HepG2 (cell line): ENCODE measurements at regions not wholly inside any gene's neighbourhood (a gene's known extent, or its start where the extent isn't known, plus 50 kb on each side); places are given as distances from the start of the nearest gene placed in this dataset.

Experiments used
- ATAC-seq: fragments of 200-7000 bp; cut with Tn5 transposase; 3 replicates; pipeline ENCODE4 v1.9.1; 2020; ENCODE audit warnings: mild to moderate bottlenecking, moderate library complexity
- BruUV-seq: library from RNA; stranded (reverse); fragments of 400-500 nt; replicated peaks from 2 replicates; lab custom pipeline; 2021; lab: Mats Ljungman, UMichigan
- CTCF ChIA-PET: fragments of 300-600 bp; formaldehyde crosslinking; extraction: SDS; loops from one replicate; lab custom pipeline; 2021; ENCODE audit warnings: low total read pairs, inconsistent platforms, low intra/inter-chr PET ratio; lab: Yijun Ruan, JAX
- POLR2A ChIA-PET: fragments of 350-600 bp; sonication (Branson Sonifier 250); formaldehyde crosslinking; loops from one replicate; lab custom pipeline; 2020; ENCODE audit warnings: antibody characterized with exemption, inconsistent platforms; lab: Yijun Ruan, JAX
- DNase-seq: peaks from one replicate; pipeline ENCODE4 v3.0.0-alpha.2; 2015; ENCODE audit warnings: low spot score
- FAIRE-seq: peaks from 3 replicates; lab custom pipeline; 2011; peaks lifted over from hg19 to GRCh38; lab: Jason Lieb, UNC
- H2AFZ ChIP-seq: one replicate; pipeline ENCODE4 v1.6.1; 2011; ENCODE audit warnings: low read length, inconsistent platforms
- H3K27ac ChIP-seq: fragments of 300-600 bp; 3 replicates; pipeline ENCODE4 v1.8.0; 2011; ENCODE audit warnings: mixed run types, mild to moderate bottlenecking, mixed read lengths, low read length, inconsistent platforms; ENCODE audit not compliant: insufficient read depth; ENCODE audit errors: extremely low read length
- H3K27me3 ChIP-seq, 2 experiments: fragments of 200-600 bp in 1 of 2; 2 replicates in 1 of 2; 3 replicates in 1 of 2; pipeline versions ENCODE4 v1.6.0 to v1.8.0; 2011; ENCODE audit warnings: low read length in 2 of 2, mild to moderate bottlenecking in 2 of 2, moderate library complexity in 2 of 2, inconsistent platforms in 1 of 2; ENCODE audit not compliant: insufficient read depth in 2 of 2, control insufficient read depth in 1 of 2
- H3K36me3 ChIP-seq, 2 experiments: fragments of 200-600 bp in 1 of 2; replicated peaks in 1 of 2; 2 replicates in 1 of 2; 3 replicates in 1 of 2; pipeline versions ENCODE4 v1.5.1 to v1.8.0; 2011; ENCODE audit warnings: low read length in 2 of 2, inconsistent platforms in 1 of 2; ENCODE audit not compliant: insufficient read depth in 2 of 2, control insufficient read depth in 1 of 2
- H3K4me1 ChIP-seq: 2 replicates; pipeline ENCODE4 v1.5.1; 2012; ENCODE audit warnings: low read length, inconsistent platforms; ENCODE audit not compliant: insufficient read depth
- H3K4me2 ChIP-seq: 2 replicates; pipeline ENCODE4 v1.6.0; 2011; ENCODE audit warnings: low read depth, low read length, inconsistent platforms
- H3K4me3 ChIP-seq, 3 experiments: fragments of 200-600 bp in 1 of 3; sonication (generic), shearing (Covaris generic) in 1 of 3; replicated peaks in 1 of 3; 2 replicates each; pipeline ENCODE4 v1.5.1; 2011 to 2016; ENCODE audit warnings: low read length in 3 of 3, inconsistent platforms in 2 of 3, low read depth in 2 of 3, mild to moderate bottlenecking in 2 of 3, control low read depth in 1 of 3, mixed read lengths in 1 of 3; ENCODE audit not compliant: insufficient read depth in 1 of 3
- H3K79me2 ChIP-seq: one replicate; pipeline ENCODE4 v1.6.1; 2011; ENCODE audit warnings: low read length, inconsistent platforms; ENCODE audit not compliant: insufficient read depth
- H3K9ac ChIP-seq: 2 replicates; pipeline ENCODE4 v1.6.0; 2011; ENCODE audit warnings: mild to moderate bottlenecking, low read depth, low read length, inconsistent platforms; ENCODE audit not compliant: insufficient read depth
- H3K9me3 ChIP-seq: 2 replicates; pipeline ENCODE4 v1.5.1; 2012; ENCODE audit warnings: mild to moderate bottlenecking, low read length
- H4K20me1 ChIP-seq: 2 replicates; pipeline ENCODE4 v1.6.0; 2011; ENCODE audit warnings: inconsistent platforms, mild to moderate bottlenecking, low read length, moderate library complexity; ENCODE audit not compliant: insufficient read depth
- HNRNPLL ChIP-seq: fragments of 200-400 bp; formaldehyde crosslinking; IDR thresholded peaks from 2 replicates; pipeline ENCODE4 v1.6.1; 2017; ENCODE audit warnings: mild to moderate bottlenecking, low read depth, low read length; ENCODE audit not compliant: poor library complexity, severe bottlenecking
- MEIS2 ChIP-seq: sonication (generic); formaldehyde crosslinking; IDR thresholded peaks from 2 replicates; pipeline ENCODE4 v1.9.0; 2021; ENCODE audit warnings: mild to moderate bottlenecking, missing genetic modification reagents
- MTA3 ChIP-seq: sonication (generic); formaldehyde crosslinking; IDR thresholded peaks from 2 replicates; pipeline ENCODE4 v1.4.0; 2020; ENCODE audit warnings: missing genetic modification reagents
- MYC ChIP-seq: sonication (generic); formaldehyde crosslinking; IDR thresholded peaks from 2 replicates; pipeline ENCODE4 v1.9.0; 2021; ENCODE audit warnings: missing genetic modification reagents, borderline replicate concordance
- WIZ ChIP-seq: sonication (generic); formaldehyde crosslinking; IDR thresholded peaks from 2 replicates; pipeline ENCODE4 v1.5.1; 2020; ENCODE audit warnings: mild to moderate bottlenecking, missing genetic modification reagents
- ZNF709 ChIP-seq: sonication (generic); formaldehyde crosslinking; IDR thresholded peaks from 2 replicates; pipeline ENCODE4 v1.5.0; 2020; ENCODE audit warnings: mild to moderate bottlenecking, missing genetic modification reagents
- ZSCAN22 ChIP-seq: sonication (generic); formaldehyde crosslinking; IDR thresholded peaks from 2 replicates; pipeline ENCODE4 v1.4.0; 2020; ENCODE audit warnings: mild to moderate bottlenecking, missing genetic modification reagents
- WGBS: methylation state at CpG from one replicate; pipeline ENCODE4 v1.1.6; 2017; ENCODE audit warnings: low lambda C conversion rate; 5-methylcytosine and 5-hydroxymethylcytosine counted together
- in situ Hi-C: cut with HindIII; loops from 2 replicates; pipeline ENCODE4 v1.10.0; 2017; ENCODE audit warnings: low pct_unique_long_range_greater_than_20kb; ENCODE audit not compliant: extremely low pct_ligation_motif_present
- intact Hi-C: fragments of 100-400 bp; cut with micrococcal nuclease; formaldehyde crosslinking; loops from one replicate; pipeline ENCODE4 v1.10.0; 2022; ENCODE audit not compliant: unreplicated experiment
- TF ChIP-seq, protein P1 (sequence below): sonication (generic); formaldehyde crosslinking; IDR thresholded peaks from 2 replicates; pipeline ENCODE4 v1.8.0; 2022; ENCODE audit warnings: low read depth, missing genetic modification reagents
- TF ChIP-seq, protein P2 (sequence below): sonication (generic); formaldehyde crosslinking; IDR thresholded peaks from 2 replicates; pipeline ENCODE4 v1.5.0; 2020; ENCODE audit warnings: mild to moderate bottlenecking, missing genetic modification reagents, borderline replicate concordance

DNA sequence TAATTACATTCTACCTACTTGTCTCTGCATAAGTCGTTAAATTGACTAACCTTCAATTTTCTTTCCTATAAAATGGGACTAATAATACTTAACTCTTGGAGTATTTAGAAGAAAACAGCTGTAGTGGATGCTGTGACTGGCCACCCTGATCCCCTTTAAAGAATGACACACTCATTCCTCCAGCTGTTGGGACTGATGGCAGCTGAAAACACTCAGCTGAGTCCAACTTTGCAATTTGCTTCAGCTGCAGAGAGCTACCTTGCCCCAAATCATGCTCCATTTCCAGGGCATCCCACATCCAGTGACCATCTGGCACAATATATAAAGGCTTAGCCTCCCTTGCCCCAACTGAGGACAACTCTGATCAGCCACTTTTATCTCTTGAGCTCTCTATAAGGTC is 89.1 kb downstream of the MID1IP1 start:
- H3K4me1 ChIP-seq = peaks cover 37% of the 10 kb centered on the region
- peak overlapping the region; percentile 69 for H3K27ac ChIP-seq
- no peaks in the 10 kb centered on the region for H4K20me1 ChIP-seq
- intact Hi-C loops = loop anchor here (2.0 kb wide), 1 partner anchor 86 kb away; no protein-coding TSS in a partner anchor
- no peaks in the 10 kb centered on the region for H3K79me2 ChIP-seq
- no peaks in the 10 kb centered on the region for H3K36me3 ChIP-seq
- TF ChIP-seq MYC (CRISPR knock-in tag) (no peak), ZNF709 (CRISPR knock-in tag) (no peak), HNRNPLL (no peak), WIZ (CRISPR knock-in tag) (no peak), MEIS2 (CRISPR knock-in tag) (no peak), ZSCAN22 (no peak), MTA3 (CRISPR knock-in tag) (no peak)
- TF ChIP-seq, protein P1, sequence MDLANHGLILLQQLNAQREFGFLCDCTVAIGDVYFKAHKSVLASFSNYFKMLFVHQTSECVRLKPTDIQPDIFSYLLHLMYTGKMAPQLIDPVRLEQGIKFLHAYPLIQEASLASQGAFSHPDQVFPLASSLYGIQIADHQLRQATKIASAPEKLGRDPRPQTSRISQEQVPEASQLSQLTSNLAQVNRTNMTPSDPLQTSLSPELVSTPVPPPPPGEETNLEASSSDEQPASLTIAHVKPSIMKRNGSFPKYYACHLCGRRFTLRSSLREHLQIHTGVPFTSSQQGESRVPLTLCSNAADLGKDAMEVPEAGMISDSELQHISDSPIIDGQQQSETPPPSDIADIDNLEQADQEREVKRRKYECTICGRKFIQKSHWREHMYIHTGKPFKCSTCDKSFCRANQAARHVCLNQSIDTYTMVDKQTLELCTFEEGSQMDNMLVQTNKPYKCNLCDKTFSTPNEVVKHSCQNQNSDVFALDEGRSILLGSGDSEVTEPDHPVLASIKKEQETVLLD = no peak
- TF ChIP-seq, protein P2, sequence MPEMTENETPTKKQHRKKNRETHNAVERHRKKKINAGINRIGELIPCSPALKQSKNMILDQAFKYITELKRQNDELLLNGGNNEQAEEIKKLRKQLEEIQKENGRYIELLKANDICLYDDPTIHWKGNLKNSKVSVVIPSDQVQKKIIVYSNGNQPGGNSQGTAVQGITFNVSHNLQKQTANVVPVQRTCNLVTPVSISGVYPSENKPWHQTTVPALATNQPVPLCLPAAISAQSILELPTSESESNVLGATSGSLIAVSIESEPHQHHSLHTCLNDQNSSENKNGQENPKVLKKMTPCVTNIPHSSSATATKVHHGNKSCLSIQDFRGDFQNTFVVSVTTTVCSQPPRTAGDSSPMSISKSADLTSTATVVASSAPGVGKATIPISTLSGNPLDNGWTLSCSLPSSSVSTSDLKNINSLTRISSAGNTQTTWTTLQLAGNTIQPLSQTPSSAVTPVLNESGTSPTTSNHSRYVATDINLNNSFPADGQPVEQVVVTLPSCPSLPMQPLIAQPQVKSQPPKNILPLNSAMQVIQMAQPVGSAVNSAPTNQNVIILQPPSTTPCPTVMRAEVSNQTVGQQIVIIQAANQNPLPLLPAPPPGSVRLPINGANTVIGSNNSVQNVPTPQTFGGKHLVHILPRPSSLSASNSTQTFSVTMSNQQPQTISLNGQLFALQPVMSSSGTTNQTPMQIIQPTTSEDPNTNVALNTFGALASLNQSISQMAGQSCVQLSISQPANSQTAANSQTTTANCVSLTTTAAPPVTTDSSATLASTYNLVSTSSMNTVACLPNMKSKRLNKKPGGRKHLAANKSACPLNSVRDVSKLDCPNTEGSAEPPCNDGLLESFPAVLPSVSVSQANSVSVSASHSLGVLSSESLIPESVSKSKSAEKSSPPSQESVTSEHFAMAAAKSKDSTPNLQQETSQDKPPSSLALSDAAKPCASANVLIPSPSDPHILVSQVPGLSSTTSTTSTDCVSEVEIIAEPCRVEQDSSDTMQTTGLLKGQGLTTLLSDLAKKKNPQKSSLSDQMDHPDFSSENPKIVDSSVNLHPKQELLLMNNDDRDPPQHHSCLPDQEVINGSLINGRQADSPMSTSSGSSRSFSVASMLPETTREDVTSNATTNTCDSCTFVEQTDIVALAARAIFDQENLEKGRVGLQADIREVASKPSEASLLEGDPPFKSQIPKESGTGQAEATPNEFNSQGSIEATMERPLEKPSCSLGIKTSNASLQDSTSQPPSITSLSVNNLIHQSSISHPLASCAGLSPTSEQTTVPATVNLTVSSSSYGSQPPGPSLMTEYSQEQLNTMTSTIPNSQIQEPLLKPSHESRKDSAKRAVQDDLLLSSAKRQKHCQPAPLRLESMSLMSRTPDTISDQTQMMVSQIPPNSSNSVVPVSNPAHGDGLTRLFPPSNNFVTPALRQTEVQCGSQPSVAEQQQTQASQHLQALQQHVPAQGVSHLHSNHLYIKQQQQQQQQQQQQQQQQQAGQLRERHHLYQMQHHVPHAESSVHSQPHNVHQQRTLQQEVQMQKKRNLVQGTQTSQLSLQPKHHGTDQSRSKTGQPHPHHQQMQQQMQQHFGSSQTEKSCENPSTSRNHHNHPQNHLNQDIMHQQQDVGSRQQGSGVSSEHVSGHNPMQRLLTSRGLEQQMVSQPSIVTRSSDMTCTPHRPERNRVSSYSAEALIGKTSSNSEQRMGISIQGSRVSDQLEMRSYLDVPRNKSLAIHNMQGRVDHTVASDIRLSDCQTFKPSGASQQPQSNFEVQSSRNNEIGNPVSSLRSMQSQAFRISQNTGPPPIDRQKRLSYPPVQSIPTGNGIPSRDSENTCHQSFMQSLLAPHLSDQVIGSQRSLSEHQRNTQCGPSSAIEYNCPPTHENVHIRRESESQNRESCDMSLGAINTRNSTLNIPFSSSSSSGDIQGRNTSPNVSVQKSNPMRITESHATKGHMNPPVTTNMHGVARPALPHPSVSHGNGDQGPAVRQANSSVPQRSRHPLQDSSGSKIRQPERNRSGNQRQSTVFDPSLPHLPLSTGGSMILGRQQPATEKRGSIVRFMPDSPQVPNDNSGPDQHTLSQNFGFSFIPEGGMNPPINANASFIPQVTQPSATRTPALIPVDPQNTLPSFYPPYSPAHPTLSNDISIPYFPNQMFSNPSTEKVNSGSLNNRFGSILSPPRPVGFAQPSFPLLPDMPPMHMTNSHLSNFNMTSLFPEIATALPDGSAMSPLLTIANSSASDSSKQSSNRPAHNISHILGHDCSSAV (CRISPR knock-in tag) = no peak
- TF ChIP-seq, all 625 proteins: peak for 0
- Histone ChIP-seq H3K27me3 (no peaks in the 10 kb centered on the region), H3K9me3 (no peaks in the 10 kb centered on the region), H3K4me2 (peak overlapping the region; percentile 39; the same call in 1 of the 2 replicates), H3K4me3 (no peak overlapping the region), H2AFZ (no peak overlapping the region), H3K9ac (no peak overlapping the region)
- CTCF ChIA-PET = no interaction called here
- ATAC-seq = no peak; the same call in 2 of the 3 replicates
- 88% methylated on average over 1 of the region's 1 CpG for WGBS
- FAIRE-seq = no peak
- POLR2A ChIA-PET = interaction anchor here (1.0 to 1.3 kb wide), 2 partner anchors 84 to 87 kb away, joined by 3 to 7 read pairs; no protein-coding TSS in a partner anchor
- BruUV-seq = no TSS peak
- in situ Hi-C loops = no loop called here
- no peak for DNase-seq
